ENCODE measurements at regions not wholly inside any gene's neighbourhood (a gene's known extent, or its start where the extent isn't known, plus 50 kb on each side); places are given as distances from the start of the nearest gene placed in this dataset.

- Histone ChIP-seq H3K9me2 (replicated peaks; ENCODE audit: insufficient read depth) (no peaks in the 10 kb centered on the region), H4K20me1 (ENCODE audit: insufficient read depth, poor library complexity, severe bottlenecking) (no peaks in the 10 kb centered on the region), H3K27me3 (no peaks in the 10 kb centered on the region), H3K4me3 (no peak overlapping the region), H3K79me2 (peaks cover 3% of the 10 kb centered on the region), H3K9me3 (ENCODE audit: low read depth) (no peaks in the 10 kb centered on the region), H3K4me1 (ENCODE audit: insufficient read depth) (no peaks in the 10 kb centered on the region), H3K36me3 (replicated peaks; ENCODE audit: insufficient read depth, low read depth) (no peaks in the 10 kb centered on the region), H3K27ac (no peak overlapping the region), H2AFZ (no peak overlapping the region), H3K4me2 (no peak overlapping the region)
- 71% methylated on average over 4 of the region's 4 CpGs for WGBS (ENCODE audit: low lambda C conversion rate, missing lambda C conversion rate)
- no peak for DNase-seq (ENCODE audit: low spot score)
- TF ChIP-seq EZH2 (IDR thresholded peaks at IDR 0.05; ENCODE audit: borderline replicate concordance) (no peak), EZH2phosphoT487 (IDR thresholded peaks at IDR 0.05; ENCODE audit: low read depth, severe bottlenecking, unreplicated experiment) (no peak), CTCF (IDR thresholded peaks at IDR 0.05; ENCODE audit: poor library complexity) (no peak)
Observed at GRCh38 chr13:73943137-73943964, 190.9 kb downstream of the KLF12 start.

- H4K20me1 ChIP-seq (ENCODE audit: insufficient read depth, poor library complexity, severe bottlenecking): no peaks in the 10 kb centered on the region
- WGBS (ENCODE audit: low lambda C conversion rate, missing lambda C conversion rate): 92% methylated on average over 1 of the region's 1 CpG
- no peaks in the 10 kb centered on the region for H3K27me3 ChIP-seq
- no peaks in the 10 kb centered on the region for H3K4me1 ChIP-seq (ENCODE audit: insufficient read depth)
- peaks cover 3% of the 10 kb centered on the region for H3K79me2 ChIP-seq
- no peaks in the 10 kb centered on the region for H3K9me3 ChIP-seq (ENCODE audit: low read depth)
- no peak for DNase-seq (ENCODE audit: low spot score)
- H3K4me2 ChIP-seq: no peak overlapping the region
- H2AFZ ChIP-seq: no peak overlapping the region
- H3K4me3 ChIP-seq: no peak overlapping the region
- H3K9me2 ChIP-seq (replicated peaks; ENCODE audit: insufficient read depth): no peaks in the 10 kb centered on the region
- H3K36me3 ChIP-seq (replicated peaks; ENCODE audit: insufficient read depth, low read depth): no peaks in the 10 kb centered on the region
- H3K27ac ChIP-seq: no peak overlapping the region
- TF ChIP-seq CTCF (IDR thresholded peaks at IDR 0.05; ENCODE audit: poor library complexity) (no peak), EZH2phosphoT487 (IDR thresholded peaks at IDR 0.05; ENCODE audit: low read depth, severe bottlenecking, unreplicated experiment) (no peak), EZH2 (IDR thresholded peaks at IDR 0.05; ENCODE audit: borderline replicate concordance) (no peak)
Observed at GRCh38 chr13:73941752-73942151, 192.5 kb downstream of the KLF12 start.

- H3K27ac ChIP-seq: no peak overlapping the region
- H4K20me1 ChIP-seq (ENCODE audit: insufficient read depth, poor library complexity, severe bottlenecking): no peaks in the 10 kb centered on the region
- no peaks in the 10 kb centered on the region for H3K79me2 ChIP-seq
- TF ChIP-seq EZH2 (IDR thresholded peaks at IDR 0.05; ENCODE audit: borderline replicate concordance) (no peak), CTCF (IDR thresholded peaks at IDR 0.05; ENCODE audit: poor library complexity) (no peak), EZH2phosphoT487 (IDR thresholded peaks at IDR 0.05; ENCODE audit: low read depth, severe bottlenecking, unreplicated experiment) (no peak)
- H3K9me2 ChIP-seq (replicated peaks; ENCODE audit: insufficient read depth): no peaks in the 10 kb centered on the region
- no peaks in the 10 kb centered on the region for H3K36me3 ChIP-seq (replicated peaks; ENCODE audit: insufficient read depth, low read depth)
- H3K9me3 ChIP-seq (ENCODE audit: low read depth): no peaks in the 10 kb centered on the region
- H3K27me3 ChIP-seq: no peaks in the 10 kb centered on the region
- H3K4me3 ChIP-seq: no peak overlapping the region
- H3K4me1 ChIP-seq (ENCODE audit: insufficient read depth): no peaks in the 10 kb centered on the region
- no peak overlapping the region for H2AFZ ChIP-seq
- DNase-seq (ENCODE audit: low spot score): no peak
- WGBS (ENCODE audit: low lambda C conversion rate, missing lambda C conversion rate): 89% methylated on average over 7 of the region's 7 CpGs
- no peak overlapping the region for H3K4me2 ChIP-seq
Observed at GRCh38 chr13:73940098-73940497, 194.1 kb downstream of the KLF12 start.

Measured in hepatocyte (in vitro differentiated cells).